LoVo (cell line): ENCODE measurements at regions not wholly inside any gene's neighbourhood (a gene's known extent, or its start where the extent isn't known, plus 50 kb on each side); places are given as distances from the start of the nearest gene placed in this dataset.

Experiments
- DNase-seq: peaks from one replicate; pipeline ENCODE4 v3.0.0-alpha.2; 2016; ENCODE audit warnings: low spot score

DNA sequence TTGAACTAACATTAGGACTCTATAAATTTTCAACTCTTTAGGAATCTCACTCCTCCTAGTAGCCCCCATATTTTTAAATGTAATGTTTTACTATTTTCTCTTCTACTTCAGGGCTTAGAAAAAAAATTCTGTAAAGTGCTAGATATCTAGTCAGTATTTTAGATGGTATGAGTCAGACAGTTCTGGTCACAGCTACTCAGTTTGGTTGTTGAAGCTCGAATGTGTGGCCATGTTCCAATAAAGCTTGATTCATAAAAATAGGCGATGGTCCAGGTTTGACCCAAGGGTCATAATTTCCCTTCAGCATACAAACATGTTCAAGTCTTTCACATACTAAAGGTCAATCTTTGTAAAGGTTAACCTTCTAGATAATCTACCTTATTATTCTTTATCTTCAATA lies 566.0 kb upstream of the CDH18 start:
- no peak for DNase-seq

DNA sequence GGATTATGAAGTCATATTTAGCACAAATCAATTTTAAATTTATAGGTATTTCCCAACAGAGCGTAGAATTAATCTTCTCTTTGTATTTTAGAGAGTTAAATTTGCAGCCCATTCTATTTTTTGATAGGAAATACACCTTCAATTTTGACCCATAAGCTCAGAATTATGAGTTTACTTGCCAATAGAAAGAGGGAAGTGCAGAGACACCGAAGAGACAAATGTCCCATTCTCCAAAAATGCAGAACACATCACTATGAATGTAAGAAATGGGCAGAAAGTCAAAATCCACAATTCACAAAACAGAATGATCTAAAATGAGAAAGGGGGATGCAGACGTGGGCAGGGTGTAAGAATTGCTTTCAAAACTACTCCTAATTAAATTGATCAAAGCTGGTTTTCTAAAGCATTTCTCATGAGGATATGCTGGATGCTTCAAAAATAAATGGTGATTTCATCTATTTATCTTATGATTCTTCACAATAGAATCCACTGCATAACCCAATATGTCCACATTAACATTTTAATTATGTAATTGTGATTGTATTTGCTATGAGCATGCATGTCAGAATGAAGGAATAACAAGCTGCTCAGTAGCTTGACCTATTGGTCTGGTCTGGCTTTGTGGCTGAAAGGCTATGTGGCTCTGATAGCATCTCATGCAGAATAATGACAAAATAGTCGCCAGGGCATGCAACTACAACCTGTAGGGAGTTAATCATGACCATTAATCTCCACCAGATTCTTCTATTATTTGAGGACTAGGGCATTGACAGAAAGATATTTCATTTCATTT lies 550.1 kb upstream of the CDH18 start:
- no peak for DNase-seq

DNA sequence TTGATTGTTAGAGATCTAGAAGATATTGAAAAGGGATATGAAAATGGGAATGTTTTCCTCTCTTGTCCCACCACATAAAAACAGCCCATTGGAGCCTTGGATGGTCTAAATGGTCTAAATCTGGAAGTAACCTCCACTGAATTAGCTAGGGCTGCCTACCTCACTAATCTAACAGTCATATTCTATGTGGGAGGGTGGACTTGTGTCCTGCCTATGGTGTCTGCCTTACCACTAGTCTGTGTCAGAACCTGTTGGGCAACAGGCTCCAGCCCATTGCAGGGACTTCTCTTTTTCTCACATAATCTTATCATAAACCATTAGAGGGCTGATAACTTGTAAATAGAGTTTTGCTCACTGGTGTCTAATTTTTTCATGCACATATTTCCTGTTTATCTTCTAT lies 548.8 kb upstream of the CDH18 start:
- DNase-seq, result no peak

DNA sequence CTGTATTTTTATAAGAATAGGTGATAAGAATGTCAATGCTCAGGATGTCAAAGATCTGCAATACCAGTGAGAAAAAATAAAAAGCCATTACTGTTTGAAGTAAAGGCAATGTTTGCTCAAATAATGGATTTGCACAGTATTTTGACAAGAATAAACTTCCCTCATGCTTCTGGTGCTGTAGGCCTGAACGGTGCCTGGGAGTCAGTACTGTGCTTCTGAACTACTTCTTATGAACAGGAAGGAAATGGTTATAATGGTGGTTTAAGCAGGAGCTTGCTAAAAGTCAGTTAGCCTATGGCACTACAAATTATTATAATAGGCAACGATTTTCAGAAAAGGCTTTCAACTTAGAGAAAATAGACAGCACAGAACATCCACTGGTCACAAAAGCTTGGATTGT lies 548.3 kb upstream of the CDH18 start:
- DNase-seq, result no peak

DNA sequence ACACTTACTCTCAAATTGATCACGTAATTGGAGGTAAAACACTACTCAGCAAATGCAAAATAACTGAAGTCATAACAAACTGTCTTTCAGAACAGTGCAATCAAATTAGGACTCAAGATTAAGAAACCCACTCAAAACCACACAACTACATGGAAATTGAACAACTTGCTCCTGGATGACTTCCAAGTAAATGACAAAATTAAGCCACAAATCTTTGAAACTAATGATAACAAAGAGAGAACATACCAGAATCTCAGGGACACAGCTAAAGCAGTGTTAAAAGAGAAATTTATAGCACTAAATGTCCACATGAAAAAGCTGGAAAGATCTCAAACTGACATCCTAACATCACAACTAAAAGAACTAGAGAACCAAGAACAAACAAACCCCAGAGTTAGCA lies 540.5 kb upstream of the CDH18 start:
- no peak for DNase-seq

DNA sequence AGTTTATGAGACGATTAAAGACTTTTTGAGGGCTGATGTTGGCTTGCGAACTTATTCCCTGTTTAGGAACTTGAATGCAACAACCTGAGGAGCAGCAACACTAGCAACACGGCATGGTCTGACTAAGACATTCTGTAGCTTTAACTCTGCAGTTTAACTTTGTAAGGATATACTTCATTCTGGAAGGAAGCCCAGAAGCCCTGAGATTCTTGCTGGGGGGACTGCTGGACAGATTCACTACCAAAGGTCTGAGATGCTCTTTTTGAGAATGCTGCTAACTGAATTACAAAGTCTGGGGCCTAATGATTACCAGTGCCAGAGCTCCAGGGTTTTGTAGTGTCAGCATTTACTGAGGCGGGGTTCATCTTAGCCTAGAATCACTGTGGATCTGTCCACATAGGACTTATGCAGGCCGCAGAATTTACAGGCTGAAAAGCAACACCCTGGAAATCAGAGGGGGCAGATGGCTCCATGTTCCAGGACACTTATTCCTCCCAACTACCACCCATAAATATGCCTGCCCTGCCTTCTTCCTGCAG lies 537.1 kb upstream of the CDH18 start:
- no peak for DNase-seq

DNA sequence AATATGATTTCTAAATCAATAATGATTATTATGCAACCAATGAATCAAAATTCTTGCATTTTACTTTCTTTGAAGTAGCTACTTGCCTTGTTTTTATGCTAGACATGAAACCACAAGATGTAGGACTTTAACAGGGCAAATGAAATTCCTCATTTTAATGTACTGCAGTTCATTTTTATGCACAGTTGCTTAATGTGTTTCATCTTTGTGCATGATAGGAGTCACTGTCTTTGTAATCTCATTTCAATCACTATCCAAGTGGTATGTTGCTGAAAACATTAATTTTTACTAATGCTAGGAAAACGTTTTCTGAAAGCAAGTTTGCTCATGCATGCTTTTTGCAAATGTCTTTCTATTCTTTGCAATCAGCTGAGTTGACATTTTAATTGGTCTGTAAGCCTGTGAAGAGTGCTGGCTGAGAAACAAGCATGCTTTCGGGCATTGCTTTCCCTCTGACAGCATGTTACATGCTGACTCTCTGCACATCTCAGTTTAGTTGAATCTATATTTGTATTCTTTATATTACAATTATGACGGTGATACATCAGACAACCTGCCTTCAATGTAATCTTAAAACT lies 535.0 kb upstream of the CDH18 start:
- no peak for DNase-seq

DNA sequence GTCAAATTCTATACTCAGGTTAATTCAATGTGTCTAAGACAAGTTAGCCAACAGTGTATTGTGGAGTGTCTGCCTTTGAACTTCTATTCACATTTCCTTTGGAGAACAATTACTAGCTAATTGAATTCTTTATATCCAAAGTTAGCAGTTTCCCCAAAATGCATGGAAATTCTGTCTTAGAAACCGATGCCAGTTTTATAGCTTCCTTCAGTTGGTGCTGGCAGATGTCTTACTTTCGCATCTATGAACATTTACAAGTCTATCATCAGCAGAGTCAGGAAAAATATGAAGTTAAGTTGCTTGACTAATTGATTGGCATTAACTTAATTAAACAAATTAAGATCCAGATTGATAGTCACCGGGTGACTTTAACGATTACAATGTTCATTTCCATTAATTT lies 527.6 kb upstream of the CDH18 start:
- no peak for DNase-seq

DNA sequence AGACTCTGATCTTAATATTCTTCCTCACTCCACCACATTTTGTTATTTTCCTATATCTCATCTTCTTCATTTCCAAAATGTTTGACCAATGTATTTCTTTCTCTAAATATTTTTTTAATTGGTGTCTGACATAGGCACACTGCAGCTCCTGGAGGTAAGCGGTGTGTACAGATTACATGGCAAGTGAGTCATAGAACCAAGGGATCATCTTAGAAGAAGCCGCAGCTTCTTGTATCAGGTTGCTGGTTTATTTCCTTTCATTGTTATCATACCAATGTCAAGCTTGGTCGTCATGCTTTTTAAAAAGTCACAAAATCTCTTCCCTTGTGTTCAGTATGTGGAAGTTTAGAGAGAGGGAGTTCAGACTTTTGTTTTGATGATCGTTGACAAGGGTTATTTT lies 526.1 kb upstream of the CDH18 start:
- DNase-seq, result no peak

DNA sequence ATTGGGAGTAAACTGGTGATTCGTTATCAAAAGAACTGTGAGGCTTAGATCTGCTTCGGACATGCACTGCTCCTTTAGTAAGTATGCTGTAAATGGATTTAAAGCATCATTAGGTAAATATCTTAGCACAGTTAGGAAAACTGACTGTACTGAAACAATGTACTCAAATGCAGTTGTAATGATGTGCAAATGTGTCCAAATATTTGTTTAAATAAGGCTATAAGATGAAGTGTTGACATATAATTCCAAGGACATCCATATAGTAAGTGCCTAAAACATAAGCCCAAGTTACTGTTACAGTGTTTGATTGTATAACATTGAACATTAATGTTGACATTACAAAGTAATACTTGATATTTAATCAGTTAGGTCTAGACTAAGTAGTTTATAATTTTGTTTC lies 512.5 kb upstream of the CDH18 start:
- no peak for DNase-seq

DNA sequence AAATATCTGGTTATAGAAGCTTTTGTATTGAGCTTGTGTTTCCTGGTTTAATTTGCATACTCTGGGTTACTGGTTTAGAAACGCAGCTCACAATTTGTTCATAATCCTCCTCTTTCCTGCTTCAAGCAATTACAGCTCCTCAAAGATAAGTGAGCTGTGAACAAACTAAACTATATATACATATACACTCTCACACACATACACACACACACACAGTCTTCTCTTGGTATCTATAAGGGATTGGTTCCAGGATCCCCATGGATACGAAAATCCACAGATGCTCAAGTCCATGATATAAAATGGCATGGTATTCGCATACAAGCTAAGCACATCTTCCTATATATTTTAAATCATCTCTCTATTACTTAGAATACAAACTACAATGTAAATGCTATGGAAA lies 510.9 kb upstream of the CDH18 start:
- DNase-seq, result no peak

DNA sequence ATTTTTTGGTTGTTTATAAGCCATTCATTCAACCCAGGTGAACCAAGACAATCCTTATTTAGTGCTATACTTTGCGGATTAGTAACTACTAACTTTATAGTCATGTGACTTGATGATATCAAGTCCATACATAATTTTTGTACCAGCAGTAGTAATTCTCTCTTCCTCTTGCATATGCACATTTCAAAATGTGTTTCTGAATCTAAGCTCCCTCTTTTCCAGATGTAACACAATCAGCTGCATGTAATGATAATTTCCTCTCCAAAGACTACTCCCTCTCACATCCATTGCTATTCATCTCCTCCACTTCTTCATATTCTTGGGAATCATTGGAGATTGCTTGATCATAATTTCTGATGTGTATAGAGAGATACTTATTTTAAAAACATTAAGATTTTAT lies 510.1 kb upstream of the CDH18 start:
- DNase-seq, result no peak

DNA sequence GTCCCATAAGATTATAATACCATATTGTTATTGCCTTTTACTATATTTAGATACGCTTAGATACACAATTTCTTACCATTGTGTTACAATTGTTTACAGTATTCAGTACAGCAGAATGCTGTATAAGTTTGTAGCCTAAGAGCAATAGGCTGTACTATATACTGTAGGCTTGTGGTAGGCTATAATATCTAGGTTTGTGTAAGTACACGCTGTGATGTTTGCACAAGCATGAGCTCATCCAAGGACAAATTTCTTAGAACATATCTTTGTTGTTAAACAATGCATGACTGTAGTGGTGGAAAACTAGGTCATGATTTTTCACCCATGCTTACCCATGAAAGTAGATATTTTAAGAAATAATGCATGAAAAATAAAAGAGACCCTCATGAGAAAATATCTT lies 509.4 kb upstream of the CDH18 start:
- no peak for DNase-seq

DNA sequence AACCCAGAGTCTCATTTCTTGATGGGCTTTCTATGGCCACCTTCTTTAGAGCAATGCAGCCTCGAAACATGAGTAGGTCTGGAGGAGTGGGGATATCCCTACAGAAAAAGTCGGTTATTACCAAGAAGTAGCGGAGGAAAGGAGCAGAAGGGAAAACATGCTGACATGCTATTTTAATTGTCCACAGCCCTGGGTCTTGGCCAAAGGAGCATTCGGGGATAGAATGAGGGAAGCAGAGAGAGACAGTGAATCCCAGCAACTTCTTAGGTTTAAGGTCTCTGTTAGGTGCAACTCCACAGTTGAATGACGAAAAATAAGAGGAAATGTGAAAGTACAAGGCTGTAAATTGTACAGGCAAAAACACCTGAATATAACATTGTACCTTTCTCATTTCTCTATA lies 506.7 kb upstream of the CDH18 start:
- no peak for DNase-seq

DNA sequence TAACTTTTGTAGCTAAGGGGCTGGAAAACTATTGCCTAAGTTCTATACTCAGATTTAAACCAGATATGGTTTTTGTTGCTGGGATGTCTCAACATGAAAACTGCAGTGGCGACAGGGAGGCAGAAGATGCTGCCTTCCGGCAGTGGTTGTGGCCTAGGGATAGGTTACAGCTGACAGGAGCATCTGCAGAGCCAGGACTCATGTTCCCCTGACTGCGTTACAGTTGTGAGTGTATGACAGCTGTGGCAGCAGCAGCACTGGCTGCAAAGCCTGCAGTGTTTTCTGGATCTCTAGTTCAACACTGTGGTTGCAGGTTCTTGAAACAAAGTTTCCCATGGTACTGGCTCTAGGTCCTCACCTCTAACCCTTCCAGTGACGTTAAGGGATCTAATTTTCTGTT lies 498.8 kb upstream of the CDH18 start:
- no peak for DNase-seq

DNA sequence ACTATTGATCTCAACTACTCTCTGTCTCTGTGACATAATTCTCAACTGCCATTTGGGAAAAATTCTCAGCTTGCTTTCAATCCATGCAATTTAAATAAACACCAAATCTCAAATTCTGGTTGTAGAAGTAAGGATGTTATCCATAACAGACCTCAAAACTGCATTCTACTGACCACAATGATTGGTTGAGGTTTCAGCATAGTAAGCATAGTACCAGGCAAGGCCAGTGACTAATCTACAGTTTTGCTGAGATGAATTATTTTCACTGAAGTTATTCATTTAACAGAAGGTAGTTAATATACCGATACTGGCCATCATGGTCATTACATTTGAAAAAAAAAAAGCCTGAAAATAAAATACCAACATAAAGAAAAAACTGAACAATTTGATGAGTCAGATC lies 488.0 kb upstream of the CDH18 start:
- DNase-seq, result no peak

DNA sequence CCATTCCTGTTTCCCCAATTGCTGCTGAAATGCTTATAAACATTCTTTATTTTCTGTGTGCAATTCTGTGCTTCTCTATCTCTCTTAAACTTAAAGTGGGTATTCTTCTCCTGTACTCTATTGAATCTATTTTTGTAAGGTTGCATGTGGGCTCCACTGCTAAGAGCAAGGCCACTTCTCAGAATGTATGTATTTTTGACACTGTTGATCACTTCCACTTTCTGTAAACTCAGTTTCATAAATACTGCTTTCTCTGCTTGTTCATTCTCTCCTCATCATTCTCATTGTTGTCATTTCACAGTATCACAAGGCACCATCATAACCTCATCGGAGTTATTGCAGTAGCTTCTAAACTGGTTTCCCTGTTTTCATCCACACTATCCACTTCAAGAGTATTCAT lies 483.0 kb upstream of the CDH18 start:
- DNase-seq, result no peak

DNA sequence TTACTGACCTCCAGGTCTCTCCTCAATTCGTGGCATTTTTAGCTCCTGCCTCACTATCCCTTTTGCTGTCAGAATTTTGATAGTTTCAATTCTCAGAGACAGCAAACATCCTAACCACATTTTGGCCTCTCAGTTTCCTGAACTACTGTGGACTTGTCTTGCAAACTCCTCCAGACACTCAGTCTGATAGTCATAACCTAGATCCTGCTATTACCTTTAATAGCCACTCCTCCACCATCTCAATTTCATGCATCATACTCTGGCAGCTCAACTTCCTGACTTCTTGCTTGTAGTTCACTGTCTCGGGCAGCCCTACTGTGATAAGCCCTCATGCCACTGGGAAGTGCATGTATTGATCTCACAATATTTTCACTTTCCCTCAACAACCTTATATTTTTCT lies 481.8 kb upstream of the CDH18 start:
- DNase-seq, result no peak

DNA sequence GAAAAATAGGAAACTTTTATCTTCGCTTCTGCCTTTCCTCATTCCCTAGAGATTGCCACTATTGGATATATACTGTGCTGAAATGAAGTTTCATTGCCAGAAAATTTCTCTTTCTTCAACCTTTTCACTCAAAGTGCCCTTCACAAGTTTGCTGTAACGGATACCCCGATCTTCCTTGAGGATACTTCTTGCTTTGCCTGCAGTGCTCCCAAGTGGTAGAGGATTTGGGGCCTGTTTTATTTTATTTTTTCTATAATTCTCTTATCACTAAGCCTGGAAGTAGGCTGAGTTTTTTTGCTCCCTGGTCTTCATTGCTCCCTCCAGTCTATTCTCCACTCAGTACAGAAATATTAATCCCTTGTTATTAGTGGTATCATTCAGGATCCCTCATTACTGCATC lies 481.4 kb upstream of the CDH18 start:
- no peak for DNase-seq

DNA sequence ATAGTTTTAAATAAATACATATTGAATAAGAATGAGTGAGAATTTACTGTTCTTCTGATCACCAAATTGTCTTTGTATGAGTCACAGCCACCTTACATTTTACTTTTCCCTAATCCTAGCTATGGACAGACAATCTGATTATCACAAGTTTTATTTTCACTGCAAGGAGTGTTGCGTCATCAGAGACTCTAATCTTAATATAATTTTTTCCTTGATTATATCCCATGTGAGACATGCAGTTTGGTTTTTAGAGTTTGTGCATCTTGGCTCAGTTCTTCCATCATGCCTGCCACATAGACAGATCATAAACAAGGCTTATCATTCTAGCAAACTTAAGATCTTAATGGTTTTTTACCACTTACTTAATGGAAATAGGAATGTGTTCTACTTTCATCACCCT lies 478.5 kb upstream of the CDH18 start:
- DNase-seq, result no peak

DNA sequence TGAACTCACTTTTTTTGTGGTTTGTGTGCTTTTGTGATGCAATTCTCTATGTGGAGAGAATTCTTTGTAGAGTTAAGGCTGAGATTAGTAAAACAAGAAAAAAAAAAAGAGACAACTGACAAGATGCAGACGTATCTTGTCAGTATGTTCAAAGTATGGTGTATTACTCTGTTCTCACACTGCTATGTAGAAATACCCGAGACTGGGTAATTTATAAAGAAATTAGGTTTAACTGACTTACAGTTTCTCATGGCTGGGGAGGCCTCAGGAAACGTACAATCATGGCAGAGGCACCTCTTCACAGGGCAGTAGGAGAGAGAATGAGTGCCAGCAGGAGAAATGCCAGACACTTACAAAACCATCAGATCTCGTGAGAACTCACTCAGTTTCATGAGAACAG lies 475.2 kb upstream of the CDH18 start:
- DNase-seq, result no peak

DNA sequence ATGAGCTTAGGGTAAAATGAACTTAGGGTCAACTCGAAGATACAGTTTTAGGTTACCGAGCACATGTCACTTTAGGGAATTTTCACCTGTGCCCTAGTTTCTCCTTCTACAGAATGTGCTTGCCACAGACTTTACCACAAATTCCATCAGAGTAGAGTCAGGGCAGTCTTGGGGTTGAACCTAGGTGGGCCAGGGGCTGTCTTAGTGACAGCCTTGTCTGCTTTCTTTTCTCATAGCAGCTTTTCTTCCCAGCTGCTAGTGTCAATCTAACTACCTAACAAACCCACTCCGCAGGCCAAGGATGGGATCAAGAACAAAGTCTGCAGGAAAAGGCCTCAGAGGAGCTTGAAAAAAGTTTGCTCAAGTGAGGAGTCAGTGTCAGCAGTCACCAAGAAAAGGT lies 458.1 kb upstream of the CDH18 start:
- no peak for DNase-seq

DNA sequence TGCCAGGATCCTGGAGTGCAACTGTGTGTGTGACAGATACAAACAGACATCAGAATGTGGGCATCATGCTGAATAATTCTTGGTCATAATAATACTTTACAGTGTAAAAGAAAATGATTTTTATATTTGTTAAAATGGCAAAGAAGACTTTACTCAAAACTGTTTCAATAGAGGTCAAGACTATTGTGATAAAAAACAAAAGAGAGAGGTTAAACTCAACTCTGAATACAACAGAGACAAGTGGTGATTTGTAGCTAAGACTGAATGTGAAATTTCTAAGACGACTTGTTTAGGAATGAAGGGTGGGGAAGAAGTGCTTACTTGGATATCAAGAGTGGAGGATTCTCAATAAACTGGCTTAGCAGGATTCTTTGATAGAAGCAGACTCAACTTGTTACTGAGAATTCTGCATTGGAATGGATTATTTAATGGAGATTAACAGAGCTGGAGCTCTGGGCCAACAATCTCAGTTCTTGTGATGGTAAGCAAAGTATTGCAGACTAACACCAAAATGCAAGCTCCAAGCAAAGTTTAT lies 457.4 kb upstream of the CDH18 start:
- DNase-seq, result no peak

DNA sequence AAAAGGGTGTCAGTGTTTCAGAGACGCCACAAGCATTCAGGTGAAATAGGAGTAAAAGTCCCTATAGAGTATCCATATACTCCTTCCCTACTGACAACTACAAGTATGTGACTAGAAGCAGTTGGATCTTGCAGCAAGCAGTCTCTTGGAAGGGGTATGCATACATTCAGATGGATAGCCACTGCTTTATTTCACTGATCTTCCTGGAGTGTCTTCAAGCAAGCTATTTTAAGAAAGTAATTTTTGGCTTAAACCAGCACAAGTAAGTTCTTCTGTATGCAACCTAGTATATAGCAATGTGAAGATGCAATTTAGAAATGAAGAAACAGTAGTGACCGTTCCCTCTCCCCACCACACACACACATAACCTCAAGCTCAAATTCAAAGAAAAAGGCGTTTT lies 446.8 kb upstream of the CDH18 start:
- DNase-seq, result no peak
